ENCODE measurements at regions not wholly inside any gene's neighbourhood (a gene's known extent, or its start where the extent isn't known, plus 50 kb on each side); places are given as distances from the start of the nearest gene placed in this dataset.

GRCh38 chr10:107492389-107492788 lies 327.9 kb upstream of the SORCS1 start:
- TF ChIP-seq CTCF (conservative IDR thresholded peaks at IDR 0.05; ENCODE audit: low read depth, low read length) (no peak), RAD21 (IDR thresholded peaks at IDR 0.05; ENCODE audit: low read length) (no peak), POLR2A (IDR thresholded peaks at IDR 0.05; ENCODE audit: low read depth, low read length) (no peak), BHLHE40 (IDR thresholded peaks at IDR 0.05; ENCODE audit: low read depth, low read length) (no peak), CHD1 (IDR thresholded peaks at IDR 0.05; ENCODE audit: low read depth, low read length) (no peak), CEBPB (IDR thresholded peaks at IDR 0.05; ENCODE audit: low read depth, low read length) (no peak), MAFK (IDR thresholded peaks at IDR 0.05; ENCODE audit: low read depth, low read length) (no peak), ELK1 (IDR thresholded peaks at IDR 0.05; ENCODE audit: borderline replicate concordance, low read depth, low read length) (no peak), MAZ (IDR thresholded peaks at IDR 0.05; ENCODE audit: borderline replicate concordance, low read depth, low read length) (no peak), RFX5 (IDR thresholded peaks at IDR 0.05; ENCODE audit: low read depth, low read length) (no peak), SMC3 (IDR thresholded peaks at IDR 0.05; ENCODE audit: low read depth, low read length) (no peak), FOS (IDR thresholded peaks at IDR 0.05; ENCODE audit: low read depth, low read length) (no peak)

Measured in IMR-90 (cell line).